Colonic mucosa (tissue), 4 donors: ENCODE measurements at regions not wholly inside any gene's neighbourhood (a gene's known extent, or its start where the extent isn't known, plus 50 kb on each side); places are given as distances from the start of the nearest gene placed in this dataset.

Experiments
- DNase-seq: peaks from one replicate; pipeline ENCODE4 v3.0.0-alpha.2; 2020
- H3K27ac ChIP-seq: fragments of 200-600 bp; one replicate; pipeline ENCODE4 v1.8.0; 2021
- H3K27me3 ChIP-seq: fragments of 200-600 bp; one replicate; pipeline ENCODE4 v1.8.0; 2021
- H3K36me3 ChIP-seq: fragments of 200-600 bp; one replicate; pipeline ENCODE4 v1.8.0; 2021
- H3K4me1 ChIP-seq: fragments of 200-600 bp; one replicate; pipeline ENCODE4 v1.8.0; 2021; ENCODE audit warnings: mild to moderate bottlenecking
- H3K4me3 ChIP-seq: fragments of 200-600 bp; one replicate; pipeline ENCODE4 v1.8.0; 2021
- H3K9ac ChIP-seq, 2 donors: one replicate each; pipeline ENCODE4 v1.7.0; 2013; ENCODE audit warnings: control low read depth in 2 of 2, low read depth in 2 of 2, low read length in 2 of 2
- H3K9me3 ChIP-seq: fragments of 200-600 bp; one replicate; pipeline ENCODE4 v1.8.0; 2021
- CTCF ChIP-seq: fragments of 200-600 bp; IDR thresholded peaks from one replicate; pipeline ENCODE4 v1.8.0; 2022; ENCODE audit warnings: antibody characterized with exemption, mild to moderate bottlenecking
- intact Hi-C: fragments of 100-400 bp; cut with DNase I; formaldehyde crosslinking; loops from one replicate; pipeline ENCODE4 v1.14.1; 2022
- donor health status: healthy.
- donor health status: DM: no; HTN: no; CAD: no.
- donor health status: DM: no; HTN: no; CAD: no.

GRCh38 chr10:62652564-62652963, 152.0 kb upstream of the ADO start:
- intact Hi-C loops, result no loop called here
- DNase-seq, result no peak
- no peaks in the 10 kb centered on the region for H3K9me3 ChIP-seq

DNA sequence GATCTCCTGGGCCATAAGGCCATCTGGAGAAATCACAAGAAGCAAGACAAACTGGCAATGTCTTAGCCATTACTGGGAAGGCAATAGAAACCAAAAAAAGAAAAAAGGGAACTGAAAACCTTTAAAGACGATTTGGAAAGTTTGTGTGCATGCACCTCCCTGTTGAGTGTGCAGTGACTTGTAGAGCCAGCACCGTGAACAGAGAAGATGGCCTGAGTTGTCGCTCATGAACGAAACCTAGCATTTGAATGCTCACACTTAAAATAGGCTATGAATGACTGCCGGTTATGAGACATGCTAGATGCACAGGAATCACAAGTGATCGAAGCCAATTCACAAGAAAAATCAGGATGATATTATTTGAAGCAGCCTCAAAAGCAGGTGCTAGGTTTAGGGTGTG, 151.3 kb upstream of the ADO start:
- no peaks in the 10 kb centered on the region for H3K4me1 ChIP-seq
- H3K9ac ChIP-seq, result no peak overlapping the region
- intact Hi-C loops, result no loop called here
- no peaks in the 10 kb centered on the region for H3K9me3 ChIP-seq
- no peaks in the 10 kb centered on the region for H3K36me3 ChIP-seq
- DNase-seq, result no peak
- TF ChIP-seq CTCF, result no peak
- no peak overlapping the region for H3K4me3 ChIP-seq
- no peak overlapping the region for H3K27ac ChIP-seq
- no peaks in the 10 kb centered on the region for H3K27me3 ChIP-seq

More at GRCh38 chr10:62652564-62652963, 152.0 kb upstream of the ADO start:
- H3K27me3 ChIP-seq, result no peaks in the 10 kb centered on the region
- H3K9ac ChIP-seq, result no peak overlapping the region
- H3K36me3 ChIP-seq, result no peaks in the 10 kb centered on the region
- H3K27ac ChIP-seq, result no peak overlapping the region
- H3K4me1 ChIP-seq, result no peaks in the 10 kb centered on the region
- TF ChIP-seq CTCF, result no peak
- H3K4me3 ChIP-seq, result no peak overlapping the region

DNA sequence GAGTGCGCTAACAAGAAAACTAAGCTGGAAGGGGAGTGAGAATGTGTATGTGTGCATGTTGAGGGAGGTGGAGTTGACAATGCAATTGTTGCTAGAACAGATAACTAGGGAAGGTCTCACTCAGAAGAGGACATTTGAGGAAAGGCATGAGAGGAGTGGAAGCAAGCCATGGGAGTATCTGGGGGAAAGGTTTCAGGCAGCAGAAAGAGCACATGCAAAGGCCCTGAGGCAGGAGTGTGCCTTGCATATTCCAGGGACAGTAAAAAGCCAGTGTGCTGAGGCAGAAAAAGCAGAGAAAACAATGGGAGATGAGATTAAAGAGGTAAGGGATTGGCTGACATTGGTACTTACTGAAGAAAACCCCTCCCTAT, 149.6 kb upstream of the ADO start:
- H3K4me3 ChIP-seq, result no peak overlapping the region
- H3K4me1 ChIP-seq, result no peaks in the 10 kb centered on the region
- intact Hi-C loops, result no loop called here
- no peak for TF ChIP-seq CTCF
- H3K9ac ChIP-seq, result no peak overlapping the region
- H3K27ac ChIP-seq, result no peak overlapping the region
- no peaks in the 10 kb centered on the region for H3K9me3 ChIP-seq
- H3K36me3 ChIP-seq, result no peaks in the 10 kb centered on the region
- no peaks in the 10 kb centered on the region for H3K27me3 ChIP-seq
- no peak for DNase-seq

DNA sequence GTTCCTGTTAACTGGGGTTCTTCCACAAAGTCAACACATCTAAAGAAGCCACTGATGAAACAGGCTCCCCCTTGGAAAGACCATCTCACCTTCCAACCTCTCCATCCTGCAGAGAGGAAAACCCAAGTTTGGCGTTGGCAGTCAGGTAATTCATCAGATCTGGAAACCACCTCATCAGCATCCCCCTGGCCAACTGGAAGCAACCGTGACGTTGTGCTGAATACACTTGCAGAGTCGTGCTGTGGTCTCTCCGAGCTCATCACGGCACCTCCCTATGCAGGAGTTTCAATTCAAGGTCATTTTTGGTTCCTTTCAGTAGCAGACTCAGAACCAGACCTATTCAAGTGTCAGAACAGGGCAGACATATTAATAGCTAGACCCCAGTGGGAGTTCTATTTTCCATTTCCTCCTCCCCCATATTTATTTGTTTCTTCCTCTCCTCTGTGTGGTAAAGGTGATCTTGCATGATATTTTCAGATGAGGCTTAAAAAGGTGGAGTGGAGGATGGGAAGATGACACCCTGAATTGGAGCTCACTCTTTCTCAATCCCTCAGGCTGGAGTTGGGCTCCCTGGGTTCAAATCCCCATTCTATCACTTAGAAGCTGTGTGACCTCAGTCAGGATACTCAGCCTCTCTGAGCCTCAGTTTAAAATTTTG, 149.1 kb upstream of the ADO start:
- no peaks in the 10 kb centered on the region for H3K4me1 ChIP-seq
- H3K9me3 ChIP-seq, result no peaks in the 10 kb centered on the region
- DNase-seq, result no peak
- H3K36me3 ChIP-seq, result no peaks in the 10 kb centered on the region
- no peak overlapping the region for H3K27ac ChIP-seq
- H3K4me3 ChIP-seq, result no peak overlapping the region
- H3K9ac ChIP-seq, result no peak overlapping the region
- H3K27me3 ChIP-seq, result no peaks in the 10 kb centered on the region
- intact Hi-C loops, result no loop called here
- TF ChIP-seq CTCF, result no peak

- DNase-seq, result no peak
- Histone ChIP-seq H3K27ac (no peak overlapping the region), H3K27me3 (no peaks in the 10 kb centered on the region), H3K36me3 (no peaks in the 10 kb centered on the region), H3K4me1 (no peaks in the 10 kb centered on the region), H3K4me3 (no peak overlapping the region), H3K9me3 (no peaks in the 10 kb centered on the region), H3K9ac (no peak overlapping the region)
- TF ChIP-seq CTCF, result no peak
- intact Hi-C loops, result no loop called here
These were observed 147.2 kb upstream of the ADO start for GRCh38 chr10:62657244-62657835.
